Neuronal stem cell (in vitro differentiated cells): ENCODE measurements at regions not wholly inside any gene's neighbourhood (a gene's known extent, or its start where the extent isn't known, plus 50 kb on each side); places are given as distances from the start of the nearest gene placed in this dataset.
"Not testable (repeated sequence)": the region's sequence is repeated elsewhere in the genome, so short reads cannot be mapped to it uniquely, and the experiment has no call there.

Experiments
- DNase-seq: peaks from one replicate; pipeline ENCODE4 v3.0.0-alpha.2; 2013; ENCODE audit warnings: low spot score
- H2AFZ ChIP-seq: one replicate; pipeline ENCODE4 v1.6.1; 2013; ENCODE audit warnings: mild to moderate bottlenecking, low read length, inconsistent platforms
- H2AK5ac ChIP-seq: 2 replicates; pipeline ENCODE4 v1.6.1; 2013; ENCODE audit warnings: low read depth, mild to moderate bottlenecking, inconsistent platforms, low read length, moderate library complexity, mixed read lengths
- H2BK120ac ChIP-seq: 2 replicates; pipeline ENCODE4 v1.6.1; 2013; ENCODE audit warnings: low read depth, mild to moderate bottlenecking, inconsistent platforms, low read length, moderate library complexity, mixed read lengths
- H2BK12ac ChIP-seq: one replicate; pipeline ENCODE4 v1.6.1; 2013; ENCODE audit warnings: low read length, inconsistent platforms
- H2BK15ac ChIP-seq: 2 replicates; pipeline ENCODE4 v1.6.1; 2013; ENCODE audit warnings: mild to moderate bottlenecking, low read length, inconsistent platforms, mixed read lengths
- H2BK5ac ChIP-seq: one replicate; pipeline ENCODE4 v1.6.1; 2013; ENCODE audit warnings: inconsistent platforms, mild to moderate bottlenecking, low read length, moderate library complexity
- H3K14ac ChIP-seq: one replicate; pipeline ENCODE4 v1.6.1; 2013; ENCODE audit warnings: low read length, inconsistent platforms
- H3K18ac ChIP-seq: 2 replicates; pipeline ENCODE4 v1.6.1; 2013; ENCODE audit warnings: low read length, inconsistent platforms
- H3K23ac ChIP-seq: 2 replicates; pipeline ENCODE4 v1.6.1; 2013; ENCODE audit warnings: low read depth, mild to moderate bottlenecking, mixed read lengths, low read length, inconsistent platforms; ENCODE audit not compliant: poor library complexity
- H3K27ac ChIP-seq: replicated peaks from 3 replicates; pipeline ENCODE4 v1.5.1; 2013; ENCODE audit warnings: low read length, inconsistent platforms
- H3K27me3 ChIP-seq, 3 experiments: 2 replicates each; pipeline ENCODE4 v1.6.1; 2013; ENCODE audit warnings: low read length in 3 of 3, mild to moderate bottlenecking in 2 of 3, inconsistent platforms in 1 of 3, low read depth in 1 of 3, mixed read lengths in 1 of 3, moderate library complexity in 1 of 3; ENCODE audit not compliant: control insufficient read depth in 3 of 3, insufficient read depth in 3 of 3
- H3K36me3 ChIP-seq, 2 donors: replicated peaks in 1 of 2; 2 replicates each; pipeline ENCODE4 v1.6.1; 2013; ENCODE audit warnings: low read length in 2 of 2; ENCODE audit not compliant: control insufficient read depth in 2 of 2, insufficient read depth in 2 of 2
- H3K4ac ChIP-seq: 2 replicates; pipeline ENCODE4 v1.6.1; 2013; ENCODE audit warnings: inconsistent platforms, mild to moderate bottlenecking, low read length, moderate library complexity
- H3K4me1 ChIP-seq, 2 donors: 1 replicate in 1 of 2; 2 replicates in 1 of 2; pipeline ENCODE4 v1.6.1; 2013; ENCODE audit warnings: low read length in 2 of 2, low read depth in 1 of 2; ENCODE audit not compliant: control insufficient read depth in 2 of 2, insufficient read depth in 1 of 2
- H3K4me2 ChIP-seq: one replicate; pipeline ENCODE4 v1.6.1; 2013; ENCODE audit warnings: mild to moderate bottlenecking, low read length, inconsistent platforms; ENCODE audit not compliant: insufficient read depth, poor library complexity, severe bottlenecking
- H3K4me3 ChIP-seq, 2 donors: 2 replicates each; pipeline ENCODE4 v1.5.1; 2013; ENCODE audit warnings: low read length in 2 of 2, mild to moderate bottlenecking in 2 of 2, inconsistent platforms in 1 of 2, moderate library complexity in 1 of 2
- H3K79me1 ChIP-seq: one replicate; pipeline ENCODE4 v1.6.1; 2013; ENCODE audit warnings: low read depth, mild to moderate bottlenecking, inconsistent platforms, low read length, moderate library complexity
- H3K9ac ChIP-seq: one replicate; pipeline ENCODE4 v1.6.1; 2013; ENCODE audit warnings: mild to moderate bottlenecking, low read depth, low read length, inconsistent platforms; ENCODE audit not compliant: poor library complexity
- H3K9me3 ChIP-seq, 2 donors: replicated peaks in 1 of 2; 2 replicates each; pipeline versions ENCODE3 to v1.6.1; 2013; ENCODE audit warnings: low read length in 2 of 2, mild to moderate bottlenecking in 2 of 2, inconsistent platforms in 1 of 2, low read depth in 1 of 2, mixed read lengths in 1 of 2, moderate library complexity in 1 of 2; ENCODE audit not compliant: control insufficient read depth in 2 of 2, insufficient read depth in 1 of 2
- H4K8ac ChIP-seq: one replicate; pipeline ENCODE4 v1.6.1; 2013; ENCODE audit warnings: low read depth, mild to moderate bottlenecking, inconsistent platforms, low read length, moderate library complexity
- H4K91ac ChIP-seq: one replicate; pipeline ENCODE4 v1.6.1; 2013; ENCODE audit warnings: low read length, low read depth, mild to moderate bottlenecking, inconsistent platforms; ENCODE audit not compliant: poor library complexity
- WGBS, 2 donors: extraction: QIAGEN DNeasy Blood & Tissue Kit; methylation state at CpG; one replicate each; pipeline ENCODE4 v1.1.7; 2013; ENCODE audit warnings: missing lambda C conversion rate in 2 of 2, mixed read lengths in 1 of 2; ENCODE audit not compliant: insufficient read length in 2 of 2, insufficient replicate concordance in 1 of 2; ENCODE audit errors: extremely low coverage in 2 of 2; 5-methylcytosine and 5-hydroxymethylcytosine counted together

- no peak for DNase-seq
- Histone ChIP-seq H3K9ac (no peak overlapping the region), H3K79me1 (no peaks in the 10 kb centered on the region), H3K27ac (no peak overlapping the region), H3K9me3 (no peaks in the 10 kb centered on the region), H2BK12ac (no peak overlapping the region), H4K8ac (no peak overlapping the region), H2AK5ac (no peak overlapping the region), H2BK5ac (no peak overlapping the region), H3K18ac (no peak overlapping the region), H3K4me1 (no peaks in the 10 kb centered on the region), H2BK120ac (no peak overlapping the region), H3K4ac (no peak overlapping the region), H3K27me3 (no peaks in the 10 kb centered on the region), H3K14ac (no peak overlapping the region), H3K36me3 (no peaks in the 10 kb centered on the region), H3K4me2 (no peak overlapping the region), H4K91ac (no peak overlapping the region), H2BK15ac (no peak overlapping the region), H3K4me3 (no peak overlapping the region), H2AFZ (no peak overlapping the region), H3K23ac (no peak overlapping the region)
- no CpG with 5 or more reads among the region's 5 CpGs for WGBS, 2 donors
Measured at GRCh38 chr3:161694682-161695564, 198.3 kb downstream of the OTOL1 start.

- H3K23ac ChIP-seq, result no peak overlapping the region
- no peaks in the 10 kb centered on the region for H3K79me1 ChIP-seq
- no peaks in the 10 kb centered on the region for H3K36me3 ChIP-seq
- H3K27ac ChIP-seq, result no peak overlapping the region
- H3K14ac ChIP-seq, result no peak overlapping the region
- no peak overlapping the region for H2BK12ac ChIP-seq
- H2BK15ac ChIP-seq, result no peak overlapping the region
- H4K8ac ChIP-seq, result no peak overlapping the region
- H3K4me3 ChIP-seq, result no peak overlapping the region
- H3K4ac ChIP-seq, result no peak overlapping the region
- H3K18ac ChIP-seq, result no peak overlapping the region
- no peaks in the 10 kb centered on the region for H3K4me1 ChIP-seq
- no peak for DNase-seq
- no peaks in the 10 kb centered on the region for H3K27me3 ChIP-seq
- no peak overlapping the region for H4K91ac ChIP-seq
- no peak overlapping the region for H2AFZ ChIP-seq
- H2BK5ac ChIP-seq, result no peak overlapping the region
- H2BK120ac ChIP-seq, result no peak overlapping the region
- H3K4me2 ChIP-seq, result no peak overlapping the region
- no CpG with 5 or more reads among the region's 1 CpG for WGBS, 2 donors
- no peak overlapping the region for H2AK5ac ChIP-seq
- H3K9ac ChIP-seq, result no peak overlapping the region
- no peaks in the 10 kb centered on the region for H3K9me3 ChIP-seq
Measured at GRCh38 chr3:161695811-161696210, 199.2 kb downstream of the OTOL1 start.

- H3K14ac ChIP-seq, result no peak overlapping the region
- no peak overlapping the region for H3K4me2 ChIP-seq
- no peaks in the 10 kb centered on the region for H3K27me3 ChIP-seq
- no peak overlapping the region for H2BK5ac ChIP-seq
- no peak overlapping the region for H4K8ac ChIP-seq
- no peaks in the 10 kb centered on the region for H3K9me3 ChIP-seq
- H2BK15ac ChIP-seq, result no peak overlapping the region
- DNase-seq, result no peak
- no peak overlapping the region for H3K27ac ChIP-seq
- no peak overlapping the region for H3K4me3 ChIP-seq
- H3K18ac ChIP-seq, result no peak overlapping the region
- no CpG with 5 or more reads among the region's 2 CpGs for WGBS, 2 donors
- H3K79me1 ChIP-seq, result no peaks in the 10 kb centered on the region
- no peaks in the 10 kb centered on the region for H3K36me3 ChIP-seq
- H3K4me1 ChIP-seq, result no peaks in the 10 kb centered on the region
- no peak overlapping the region for H3K23ac ChIP-seq
- no peak overlapping the region for H3K9ac ChIP-seq
- no peak overlapping the region for H2AFZ ChIP-seq
- H2BK12ac ChIP-seq, result no peak overlapping the region
- H3K4ac ChIP-seq, result no peak overlapping the region
- H4K91ac ChIP-seq, result no peak overlapping the region
- no peak overlapping the region for H2AK5ac ChIP-seq
- H2BK120ac ChIP-seq, result no peak overlapping the region
Measured at GRCh38 chr3:161700998-161701397, 204.4 kb downstream of the OTOL1 start.

GRCh38 chr3:161707253-161707652 is 210.6 kb downstream of the OTOL1 start:
- not testable (repeated sequence) for H4K8ac ChIP-seq, H3K4me1 ChIP-seq, H2BK15ac ChIP-seq, H3K9me3 ChIP-seq, H4K91ac ChIP-seq, H3K14ac ChIP-seq, H3K18ac ChIP-seq, H3K4me2 ChIP-seq, H3K9ac ChIP-seq, H3K4ac ChIP-seq, H3K36me3 ChIP-seq, H2AK5ac ChIP-seq, H3K4me3 ChIP-seq, H3K27me3 ChIP-seq, H2BK120ac ChIP-seq, H2BK12ac ChIP-seq, H2BK5ac ChIP-seq, H3K79me1 ChIP-seq, H3K27ac ChIP-seq, DNase-seq, H3K23ac ChIP-seq
- H2AFZ ChIP-seq, result peak overlapping the region; percentile 56
- no CpG with 5 or more reads among the region's 5 CpGs for WGBS, 2 donors
